ENCODE measurements at regions not wholly inside any gene's neighbourhood (a gene's known extent, or its start where the extent isn't known, plus 50 kb on each side); places are given as distances from the start of the nearest gene placed in this dataset.

GRCh38 chr10:64041185-64041988 lies 520.2 kb downstream of the REEP3 start (continued):
- TF ChIP-seq SNAPC4 (CRISPR knock-in tag; IDR thresholded peaks at IDR 0.05) = 0 out of 2 replicates have a peak, but pooled peaks have one; percentile 25
- TF ChIP-seq NFRKB (IDR thresholded peaks at IDR 0.05) = no peak
- peak; percentile 62 for TF ChIP-seq XRCC5 (optimal IDR thresholded peaks at IDR 0.05; ENCODE audit: low read length)
- no peak for TF ChIP-seq RBM22 (optimal IDR thresholded peaks at IDR 0.05; ENCODE audit: low read length)
- TF ChIP-seq ZNF333 (CRISPR knock-in tag; IDR thresholded peaks at IDR 0.05; ENCODE audit: borderline replicate concordance) = no peak
- no peak for TF ChIP-seq ATF4 (CRISPR knock-in tag; IDR thresholded peaks at IDR 0.05)
- TF ChIP-seq MIXL1 (CRISPR knock-in tag; IDR thresholded peaks at IDR 0.05) = peak; percentile 54
- no peak for TF ChIP-seq PPARG (CRISPR knock-in tag; conservative IDR thresholded peaks at IDR 0.05)
- peak; percentile 35; the same call in 1 of the 2 replicates for TF ChIP-seq ARID3A (IDR thresholded peaks at IDR 0.05; ENCODE audit: low read depth, low read length)
- TF ChIP-seq ARNT2 (CRISPR knock-in tag; IDR thresholded peaks at IDR 0.05; ENCODE audit: low read depth) = no peak; the same call in 1 of the 2 replicates
- peak; percentile 31; the same call in 1 of the 2 replicates for TF ChIP-seq ZNF687 (CRISPR knock-in tag; IDR thresholded peaks at IDR 0.05)
- no peak for TF ChIP-seq PRPF4 (IDR thresholded peaks at IDR 0.05; ENCODE audit: low read depth, low read length, poor library complexity, severe bottlenecking)
- 0 out of 2 replicates have a peak, but pooled peaks have one; percentile 28 for TF ChIP-seq SPEN (CRISPR knock-in tag; IDR thresholded peaks at IDR 0.05; ENCODE audit: low read depth)
- TF ChIP-seq FOSL2 (CRISPR knock-in tag; IDR thresholded peaks at IDR 0.05) = peak; percentile 48; the same call in 1 of the 2 replicates

All from HepG2 (cell line).